Caco-2 (cell line): ENCODE measurements at regions not wholly inside any gene's neighbourhood (a gene's known extent, or its start where the extent isn't known, plus 50 kb on each side); places are given as distances from the start of the nearest gene placed in this dataset.
"Not testable (repeated sequence)": the region's sequence is repeated elsewhere in the genome, so short reads cannot be mapped to it uniquely, and the experiment has no call there.

Experiments used
- BruUV-seq: library from RNA; stranded (reverse); fragments of 400-500 nt; replicated peaks from 2 replicates; lab custom pipeline; 2021; lab: Mats Ljungman, UMichigan
- CTCF ChIA-PET: fragments of 300-600 bp; sonication (Branson Sonifier 250); formaldehyde crosslinking; loops from one replicate; lab custom pipeline; 2022; ENCODE audit warnings: antibody characterized with exemption; lab: Charles Lee
- POLR2A ChIA-PET: fragments of 300-600 bp; sonication (Branson Sonifier 250); formaldehyde crosslinking; loops from one replicate; lab custom pipeline; 2022; ENCODE audit warnings: antibody characterized with exemption; lab: Charles Lee
- DNase-seq, 2 experiments: peaks; one replicate each; pipeline versions ENCODE4 v3.0.0 to v3.0.0-alpha.2; 2020 to 2022
- H3K27me3 ChIP-seq: replicated peaks from 2 replicates; pipeline ENCODE4 v1.6.0; 2011; ENCODE audit warnings: low read length; ENCODE audit not compliant: control insufficient read depth, insufficient read depth
- H3K36me3 ChIP-seq: 2 replicates; pipeline ENCODE4 v1.5.1; 2011; ENCODE audit warnings: low read length; ENCODE audit not compliant: control insufficient read depth, insufficient read depth
- H3K4me1 ChIP-seq: fragments of 250-450 bp; sonication (Bioruptor Pico); 2 replicates; pipeline ENCODE4 v1.5.1; 2020; ENCODE audit warnings: mild to moderate bottlenecking
- H3K4me3 ChIP-seq: 2 replicates; pipeline ENCODE4 v1.5.1; 2011; ENCODE audit warnings: low read depth, mild to moderate bottlenecking, control low read depth, low read length
- H3K9me3 ChIP-seq: fragments of 250-450 bp; sonication (Bioruptor Pico); 2 replicates; pipeline ENCODE4 v1.5.1; 2020; ENCODE audit warnings: mild to moderate bottlenecking, moderate library complexity
- H3K27ac Mint-ChIP-seq: one replicate; pipeline ENCODE4 v1.8.0; 2022; ENCODE audit warnings: mixed read lengths; ENCODE audit not compliant: unreplicated experiment
- H3K27me3 Mint-ChIP-seq: one replicate; pipeline ENCODE4 v1.8.0; 2022; ENCODE audit warnings: mixed read lengths; ENCODE audit not compliant: insufficient read depth, unreplicated experiment
- H3K36me3 Mint-ChIP-seq: one replicate; pipeline ENCODE4 v1.8.0; 2022; ENCODE audit warnings: mild to moderate bottlenecking, mixed read lengths; ENCODE audit not compliant: insufficient read depth, unreplicated experiment
- H3K4me1 Mint-ChIP-seq: one replicate; pipeline ENCODE4 v1.8.0; 2022; ENCODE audit warnings: low read depth, mixed read lengths; ENCODE audit not compliant: unreplicated experiment
- H3K4me3 Mint-ChIP-seq: one replicate; pipeline ENCODE4 v1.8.0; 2022; ENCODE audit warnings: mild to moderate bottlenecking, moderate library complexity, mixed read lengths; ENCODE audit not compliant: unreplicated experiment
- H3K9me3 Mint-ChIP-seq: one replicate; pipeline ENCODE4 v1.8.0; 2022; ENCODE audit warnings: mixed read lengths; ENCODE audit not compliant: unreplicated experiment
- CTCF ChIP-seq, 2 experiments: fragments of 200-600 bp in 1 of 2; IDR thresholded peaks; 1 replicate in 1 of 2; 2 replicates in 1 of 2; pipeline versions ENCODE4 v1.5.1 to v1.8.0; 2011 to 2022; ENCODE audit warnings: antibody characterized with exemption in 1 of 2, control low read depth in 1 of 2, inconsistent platforms in 1 of 2, low read depth in 1 of 2, low read length in 1 of 2, mild to moderate bottlenecking in 1 of 2, moderate library complexity in 1 of 2; ENCODE audit not compliant: insufficient read depth in 1 of 2, severe bottlenecking in 1 of 2, unreplicated experiment in 1 of 2
- intact Hi-C: fragments of 100-400 bp; cut with micrococcal nuclease; formaldehyde crosslinking; loops from one replicate; pipeline ENCODE4 v1.10.0; 2022; ENCODE audit not compliant: unreplicated experiment

GRCh38 chr17:77530591-77530990 is 389.8 kb downstream of the SEC14L1 start:
- Mint-ChIP-seq H3K36me3 (no peaks in the 10 kb centered on the region), H3K4me1 (no peaks in the 10 kb centered on the region), H3K4me3 (no peak overlapping the region), H3K27ac (no peak overlapping the region), H3K9me3 (peaks cover 10% of the 10 kb centered on the region), H3K27me3 (peaks cover 4% of the 10 kb centered on the region)
- H3K27me3 ChIP-seq: no peaks in the 10 kb centered on the region
- no peaks in the 10 kb centered on the region for H3K4me1 ChIP-seq
- no peak for TF ChIP-seq CTCF (IDR thresholded peaks at IDR 0.05; ENCODE audit: insufficient read depth in 1 of 2, low read depth in 1 of 2, low read length in 1 of 2, severe bottlenecking in 1 of 2, unreplicated experiment in 1 of 2)
- POLR2A ChIA-PET: no interaction called here
- peaks cover 4% of the 10 kb centered on the region; the same call in 1 of the 2 replicates for H3K9me3 ChIP-seq
- intact Hi-C loops: no loop called here
- no peak overlapping the region for H3K4me3 ChIP-seq
- DNase-seq: no peak
- no TSS peak for BruUV-seq
- no peaks in the 10 kb centered on the region for H3K36me3 ChIP-seq
- CTCF ChIA-PET: no interaction called here

- intact Hi-C loops: no loop called here
- Mint-ChIP-seq H3K9me3 (peaks cover 10% of the 10 kb centered on the region), H3K27me3 (peaks cover 4% of the 10 kb centered on the region), H3K4me3 (no peak overlapping the region), H3K36me3 (no peaks in the 10 kb centered on the region), H3K4me1 (no peaks in the 10 kb centered on the region), H3K27ac (no peak overlapping the region)
- ChIA-PET CTCF (no interaction called here), POLR2A (no interaction called here)
- no peak for DNase-seq
- Histone ChIP-seq H3K36me3 (no peaks in the 10 kb centered on the region), H3K27me3 (no peaks in the 10 kb centered on the region), H3K4me3 (no peak overlapping the region), H3K9me3 (peaks cover 4% of the 10 kb centered on the region; the same call in 1 of the 2 replicates), H3K4me1 (no peaks in the 10 kb centered on the region)
- TF ChIP-seq CTCF (IDR thresholded peaks at IDR 0.05; ENCODE audit: insufficient read depth in 1 of 2, low read depth in 1 of 2, low read length in 1 of 2, severe bottlenecking in 1 of 2, unreplicated experiment in 1 of 2): no peak
- BruUV-seq: no TSS peak
These were observed 390.2 kb downstream of the SEC14L1 start for GRCh38 chr17:77531002-77531401.

- H3K27me3 ChIP-seq: no peaks in the 10 kb centered on the region
- no peak overlapping the region for H3K27ac Mint-ChIP-seq
These were observed 390.9 kb downstream of the SEC14L1 start for GRCh38 chr17:77531641-77532040.

GRCh38 chr17:77533697-77534096 is 392.9 kb downstream of the SEC14L1 start:
- H3K4me3 ChIP-seq, H3K27me3 ChIP-seq, intact Hi-C loops, H3K9me3 ChIP-seq, H3K4me1 ChIP-seq, H3K27me3 Mint-ChIP-seq, H3K36me3 ChIP-seq, POLR2A ChIA-PET, H3K36me3 Mint-ChIP-seq, BruUV-seq, H3K27ac Mint-ChIP-seq, H3K4me1 Mint-ChIP-seq, H3K4me3 Mint-ChIP-seq, H3K9me3 Mint-ChIP-seq: not testable (repeated sequence)
- DNase-seq: peak in 1 of 2 experiments; percentile 7
- CTCF ChIA-PET: interaction anchor here (0.7 kb wide), 1 partner anchor 326 kb away, joined by 5 read pairs; no protein-coding TSS in a partner anchor

More at GRCh38 chr17:77531641-77532040, 390.9 kb downstream of the SEC14L1 start:
- peaks cover 10% of the 10 kb centered on the region for H3K9me3 Mint-ChIP-seq
- no peak overlapping the region for H3K4me3 Mint-ChIP-seq
- no TSS peak for BruUV-seq
- DNase-seq: no peak
- POLR2A ChIA-PET: no interaction called here
- no peaks in the 10 kb centered on the region for H3K36me3 ChIP-seq
- no peak overlapping the region for H3K4me3 ChIP-seq
- intact Hi-C loops: no loop called here
- CTCF ChIA-PET: no interaction called here
- no peaks in the 10 kb centered on the region for H3K36me3 Mint-ChIP-seq
- TF ChIP-seq CTCF (IDR thresholded peaks at IDR 0.05; ENCODE audit: insufficient read depth in 1 of 2, low read depth in 1 of 2, low read length in 1 of 2, severe bottlenecking in 1 of 2, unreplicated experiment in 1 of 2): no peak
- peaks cover 4% of the 10 kb centered on the region; the same call in 1 of the 2 replicates for H3K9me3 ChIP-seq
- no peaks in the 10 kb centered on the region for H3K4me1 ChIP-seq
- H3K4me1 Mint-ChIP-seq: no peaks in the 10 kb centered on the region
- peaks cover 4% of the 10 kb centered on the region for H3K27me3 Mint-ChIP-seq
